ENCODE measurements at regions not wholly inside any gene's neighbourhood (a gene's known extent, or its start where the extent isn't known, plus 50 kb on each side); places are given as distances from the start of the nearest gene placed in this dataset.

GRCh38 chr6:67717281-67717680 is 917.8 kb upstream of the ADGRB3 start:
- H3K4me3 ChIP-seq: no peak overlapping the region

GRCh38 chr6:67706388-67706787 is 928.7 kb upstream of the ADGRB3 start:
- H3K36me3 ChIP-seq (ENCODE audit: insufficient read depth in 1 of 2, low read depth in 1 of 2): no peaks in the 10 kb centered on the region
- H3K27me3 ChIP-seq (ENCODE audit: insufficient read depth in 3 of 3, low read length in 2 of 3): no peaks in the 10 kb centered on the region
- ATAC-seq (no peak), DNase-seq (no peak)
- TF ChIP-seq CTCF (IDR thresholded peaks at IDR 0.05): no peak
- H3K9me3 ChIP-seq: peaks cover 6% of the 10 kb centered on the region
- no peaks in the 10 kb centered on the region for H3K4me1 ChIP-seq
- WGBS, 3 donors: 76 to 84% (median 80%) methylated on average over 2 of the region's 2 CpGs
- H3K27ac ChIP-seq: no peak overlapping the region
- intact Hi-C loops (cut with DNase I): no loop called here
- no peak overlapping the region for H3K4me3 ChIP-seq

More at GRCh38 chr6:67717281-67717680, 917.8 kb upstream of the ADGRB3 start:
- ATAC-seq (no peak), DNase-seq (no peak)
- H3K27ac ChIP-seq: no peak overlapping the region
- WGBS, 3 donors: 64 to 71% (median 71%) methylated on average over 3 of the region's 3 CpGs
- no peaks in the 10 kb centered on the region for H3K27me3 ChIP-seq (ENCODE audit: insufficient read depth in 3 of 3, low read length in 2 of 3)
- no peaks in the 10 kb centered on the region for H3K36me3 ChIP-seq (ENCODE audit: insufficient read depth in 1 of 2, low read depth in 1 of 2)
- H3K4me1 ChIP-seq: no peaks in the 10 kb centered on the region
- H3K9me3 ChIP-seq: no peaks in the 10 kb centered on the region
- intact Hi-C loops (cut with DNase I): no loop called here
- TF ChIP-seq CTCF (IDR thresholded peaks at IDR 0.05): no peak

- Histone ChIP-seq H3K36me3 (ENCODE audit: insufficient read depth in 1 of 2, low read depth in 1 of 2) (no peaks in the 10 kb centered on the region), H3K27ac (no peak overlapping the region), H3K9me3 (no peaks in the 10 kb centered on the region), H3K4me3 (no peak overlapping the region), H3K27me3 (ENCODE audit: insufficient read depth in 3 of 3, low read length in 2 of 3) (no peaks in the 10 kb centered on the region), H3K4me1 (no peaks in the 10 kb centered on the region)
- 56 to 66% (median 62%) methylated on average over 4 of the region's 4 CpGs for WGBS, 3 donors
- DNase-seq: no peak
- no peak for ATAC-seq
- TF ChIP-seq CTCF (IDR thresholded peaks at IDR 0.05): no peak
- intact Hi-C loops (cut with DNase I): no loop called here
These were observed 936.5 kb upstream of the ADGRB3 start for GRCh38 chr6:67698534-67698933.

- no peak for DNase-seq
- Histone ChIP-seq H3K27me3 (ENCODE audit: insufficient read depth in 3 of 3, low read length in 2 of 3) (no peaks in the 10 kb centered on the region), H3K4me1 (no peaks in the 10 kb centered on the region), H3K27ac (no peak overlapping the region), H3K36me3 (ENCODE audit: insufficient read depth in 1 of 2, low read depth in 1 of 2) (no peaks in the 10 kb centered on the region), H3K4me3 (no peak overlapping the region), H3K9me3 (no peaks in the 10 kb centered on the region)
- intact Hi-C loops (cut with DNase I): no loop called here
- no peak for ATAC-seq
- TF ChIP-seq CTCF (IDR thresholded peaks at IDR 0.05): no peak
- 66 to 77% (median 71%) methylated on average over 4 of the region's 4 CpGs for WGBS, 3 donors
These were observed 941.0 kb upstream of the ADGRB3 start for GRCh38 chr6:67694127-67694526.

- H3K4me1 ChIP-seq: no peaks in the 10 kb centered on the region
- no peak for DNase-seq
- H3K9me3 ChIP-seq: no peaks in the 10 kb centered on the region
- no peak for TF ChIP-seq CTCF (IDR thresholded peaks at IDR 0.05)
- H3K27me3 ChIP-seq (ENCODE audit: insufficient read depth in 3 of 3, low read length in 2 of 3): no peaks in the 10 kb centered on the region
- H3K27ac ChIP-seq: no peak overlapping the region
- ATAC-seq: no peak
- H3K4me3 ChIP-seq: no peak overlapping the region
- WGBS, 3 donors: 77 to 85% (median 84%) methylated on average over 1 of the region's 1 CpG
- intact Hi-C loops (cut with DNase I): no loop called here
- no peaks in the 10 kb centered on the region for H3K36me3 ChIP-seq (ENCODE audit: insufficient read depth in 1 of 2, low read depth in 1 of 2)
These were observed 945.8 kb upstream of the ADGRB3 start for GRCh38 chr6:67689329-67689728.
